HFFc6 (cell line): ENCODE measurements at regions not wholly inside any gene's neighbourhood (a gene's known extent, or its start where the extent isn't known, plus 50 kb on each side); places are given as distances from the start of the nearest gene placed in this dataset.

Source experiments
- DNase-seq: peaks from one replicate; pipeline ENCODE4 v3.0.0-alpha.2; 2018
- H3K27ac Mint-ChIP-seq: 2 replicates; pipeline ENCODE4 v1.8.0; 2020; ENCODE audit warnings: mild to moderate bottlenecking, mixed read lengths
- H3K27me3 Mint-ChIP-seq: 2 replicates; pipeline ENCODE4 v1.8.0; 2021; ENCODE audit warnings: mild to moderate bottlenecking, moderate library complexity, mixed read lengths; ENCODE audit not compliant: insufficient read depth
- H3K36me3 Mint-ChIP-seq: 2 replicates; pipeline ENCODE4 v1.8.0; 2021; ENCODE audit warnings: low read depth, mixed read lengths
- H3K4me1 Mint-ChIP-seq: 2 replicates; pipeline ENCODE4 v1.8.0; 2020; ENCODE audit warnings: low read depth, mixed read lengths
- H3K4me3 Mint-ChIP-seq: 2 replicates; pipeline ENCODE4 v1.8.0; 2020; ENCODE audit warnings: mild to moderate bottlenecking, moderate library complexity, mixed read lengths
- H3K9me3 Mint-ChIP-seq: 2 replicates; pipeline ENCODE4 v1.8.0; 2020; ENCODE audit warnings: mild to moderate bottlenecking, mixed read lengths
- TF ChIP-seq, protein P1 (sequence below): fragments of 200-600 bp; sonication (generic); IDR thresholded peaks from 2 replicates; pipeline ENCODE4 v1.5.0; 2021; ENCODE audit warnings: antibody characterized with exemption, mild to moderate bottlenecking

DNA sequence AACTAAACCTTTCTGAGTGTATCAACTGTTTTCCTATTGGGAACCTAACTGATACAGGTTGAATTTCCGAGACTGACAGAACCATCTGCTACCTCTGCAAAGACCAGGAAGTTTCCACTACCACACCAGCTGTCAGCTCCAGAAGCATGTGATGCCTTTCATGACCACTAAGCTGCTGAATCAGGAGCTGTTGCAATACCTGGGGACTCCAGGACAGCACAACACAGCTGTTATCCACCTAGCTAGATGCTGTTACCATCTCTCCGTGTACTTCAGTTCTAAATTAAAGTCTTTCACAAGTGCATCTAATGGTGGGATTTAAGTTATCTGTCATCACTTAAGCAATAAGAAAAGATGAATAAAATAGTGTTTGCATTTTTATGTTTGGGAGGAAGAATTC, 158.2 kb upstream of the IMPG1 start:
- Mint-ChIP-seq H3K9me3 (peaks cover 29% of the 10 kb centered on the region), H3K4me1 (no peaks in the 10 kb centered on the region), H3K36me3 (no peaks in the 10 kb centered on the region), H3K27ac (no peak overlapping the region), H3K27me3 (no peaks in the 10 kb centered on the region), H3K4me3 (no peak overlapping the region)
- TF ChIP-seq, protein P1, sequence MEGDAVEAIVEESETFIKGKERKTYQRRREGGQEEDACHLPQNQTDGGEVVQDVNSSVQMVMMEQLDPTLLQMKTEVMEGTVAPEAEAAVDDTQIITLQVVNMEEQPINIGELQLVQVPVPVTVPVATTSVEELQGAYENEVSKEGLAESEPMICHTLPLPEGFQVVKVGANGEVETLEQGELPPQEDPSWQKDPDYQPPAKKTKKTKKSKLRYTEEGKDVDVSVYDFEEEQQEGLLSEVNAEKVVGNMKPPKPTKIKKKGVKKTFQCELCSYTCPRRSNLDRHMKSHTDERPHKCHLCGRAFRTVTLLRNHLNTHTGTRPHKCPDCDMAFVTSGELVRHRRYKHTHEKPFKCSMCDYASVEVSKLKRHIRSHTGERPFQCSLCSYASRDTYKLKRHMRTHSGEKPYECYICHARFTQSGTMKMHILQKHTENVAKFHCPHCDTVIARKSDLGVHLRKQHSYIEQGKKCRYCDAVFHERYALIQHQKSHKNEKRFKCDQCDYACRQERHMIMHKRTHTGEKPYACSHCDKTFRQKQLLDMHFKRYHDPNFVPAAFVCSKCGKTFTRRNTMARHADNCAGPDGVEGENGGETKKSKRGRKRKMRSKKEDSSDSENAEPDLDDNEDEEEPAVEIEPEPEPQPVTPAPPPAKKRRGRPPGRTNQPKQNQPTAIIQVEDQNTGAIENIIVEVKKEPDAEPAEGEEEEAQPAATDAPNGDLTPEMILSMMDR = no peak
- no peak for DNase-seq

DNA sequence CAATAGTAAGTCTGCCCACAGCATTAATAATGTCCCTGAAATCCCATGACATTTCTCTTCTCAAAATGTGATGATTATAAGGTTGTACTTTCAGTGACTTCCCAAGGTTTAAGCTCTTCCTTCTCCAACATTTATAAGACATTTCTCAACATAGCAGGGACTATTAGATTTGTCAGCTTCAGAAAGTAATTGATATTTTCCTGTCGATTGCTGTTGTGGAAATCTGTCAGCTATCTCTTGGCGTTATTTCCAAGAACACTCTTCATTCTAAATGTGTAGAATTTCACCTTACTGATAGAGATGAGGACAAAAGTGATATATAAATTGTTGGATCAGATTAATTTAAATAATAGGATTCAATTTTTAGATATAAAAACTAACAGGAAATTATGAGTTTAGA, 149.7 kb upstream of the IMPG1 start:
- Mint-ChIP-seq H3K9me3 (peaks cover 46% of the 10 kb centered on the region), H3K4me1 (no peaks in the 10 kb centered on the region), H3K4me3 (no peak overlapping the region), H3K27ac (no peak overlapping the region), H3K36me3 (no peaks in the 10 kb centered on the region), H3K27me3 (no peaks in the 10 kb centered on the region)
- no peak for DNase-seq
- TF ChIP-seq, protein P1 = no peak

GRCh38 chr6:76221525-76221924, 149.1 kb upstream of the IMPG1 start:
- TF ChIP-seq, protein P1 = no peak
- Mint-ChIP-seq H3K27me3 (no peaks in the 10 kb centered on the region), H3K4me1 (no peaks in the 10 kb centered on the region), H3K27ac (no peak overlapping the region), H3K4me3 (no peak overlapping the region), H3K36me3 (no peaks in the 10 kb centered on the region), H3K9me3 (peaks cover 48% of the 10 kb centered on the region)
- no peak for DNase-seq

DNA sequence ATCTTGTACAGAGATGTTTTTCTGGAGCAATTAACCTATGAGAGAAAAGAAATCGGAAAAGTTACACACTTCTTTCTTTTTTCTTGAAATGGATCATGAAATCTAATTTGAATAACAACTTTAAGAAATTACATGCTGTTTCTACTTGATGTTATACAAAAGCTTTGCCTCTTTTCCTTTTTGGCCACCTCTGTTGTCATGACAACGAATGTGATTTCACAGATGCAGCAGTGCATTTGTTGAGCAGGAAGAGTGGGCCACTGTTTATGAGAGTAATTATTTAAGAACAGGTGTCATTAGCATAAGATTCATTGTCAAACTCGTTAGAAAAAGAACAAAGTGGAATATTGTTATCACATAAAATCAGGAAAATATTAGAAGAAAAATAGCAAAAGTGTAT, 148.3 kb upstream of the IMPG1 start:
- H3K4me1 Mint-ChIP-seq = no peaks in the 10 kb centered on the region
- no peak for DNase-seq
- H3K27ac Mint-ChIP-seq = no peak overlapping the region
- H3K4me3 Mint-ChIP-seq = no peak overlapping the region
- TF ChIP-seq, protein P1 = no peak
- no peaks in the 10 kb centered on the region for H3K36me3 Mint-ChIP-seq
- H3K27me3 Mint-ChIP-seq = no peaks in the 10 kb centered on the region
- peaks cover 53% of the 10 kb centered on the region for H3K9me3 Mint-ChIP-seq

DNA sequence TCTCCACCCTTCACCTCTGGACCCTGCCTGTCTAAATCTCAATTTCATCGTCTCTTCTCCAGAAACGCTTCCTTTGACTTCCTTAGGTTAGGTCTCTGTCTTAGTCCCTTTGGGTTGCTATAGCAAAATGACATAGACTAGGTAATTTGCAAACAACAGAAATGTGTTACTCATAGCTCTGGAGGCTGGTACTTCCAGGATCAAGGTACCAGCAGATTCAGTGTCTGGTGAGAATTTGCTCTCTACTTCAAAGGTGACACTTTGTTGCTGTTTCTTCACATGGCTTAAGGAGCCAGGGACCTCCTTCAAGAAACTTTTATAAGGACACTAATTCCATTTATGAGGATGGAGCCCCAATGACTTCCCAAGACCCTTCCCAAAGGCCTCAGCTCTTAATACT, 145.1 kb upstream of the IMPG1 start:
- H3K4me1 Mint-ChIP-seq = no peaks in the 10 kb centered on the region
- H3K36me3 Mint-ChIP-seq = no peaks in the 10 kb centered on the region
- TF ChIP-seq, protein P1 = no peak
- H3K27me3 Mint-ChIP-seq = no peaks in the 10 kb centered on the region
- no peak for DNase-seq
- H3K9me3 Mint-ChIP-seq = peaks cover 48% of the 10 kb centered on the region
- no peak overlapping the region for H3K27ac Mint-ChIP-seq
- H3K4me3 Mint-ChIP-seq = no peak overlapping the region

GRCh38 chr6:76214546-76214945, 142.1 kb upstream of the IMPG1 start:
- H3K4me3 Mint-ChIP-seq = no peak overlapping the region
- H3K27me3 Mint-ChIP-seq = no peaks in the 10 kb centered on the region
- H3K36me3 Mint-ChIP-seq = no peaks in the 10 kb centered on the region
- no peak for DNase-seq
- TF ChIP-seq, protein P1 = no peak
- H3K27ac Mint-ChIP-seq = no peak overlapping the region
- H3K4me1 Mint-ChIP-seq = no peaks in the 10 kb centered on the region
- peaks cover 55% of the 10 kb centered on the region for H3K9me3 Mint-ChIP-seq
